Liver (tissue), 8 donors: ENCODE measurements at regions not wholly inside any gene's neighbourhood (a gene's known extent, or its start where the extent isn't known, plus 50 kb on each side); places are given as distances from the start of the nearest gene placed in this dataset.

Experiments used
- DNase-seq: peaks from one replicate; pipeline ENCODE4 v3.0.0-alpha.2; 2017; ENCODE audit warnings: low spot score
- H3K27ac ChIP-seq, 2 donors: one replicate each; pipeline ENCODE4 v1.7.0; 2013; ENCODE audit warnings: inconsistent platforms in 2 of 2, low read length in 2 of 2, control low read depth in 1 of 2, low read depth in 1 of 2, mild to moderate bottlenecking in 1 of 2
- H3K27me3 ChIP-seq, 4 donors: one replicate each; pipeline versions ENCODE4 v1.6.1 to v1.7.0; 2013; ENCODE audit warnings: low read length in 3 of 4, inconsistent platforms in 1 of 4, mild to moderate bottlenecking in 1 of 4, moderate library complexity in 1 of 4; ENCODE audit not compliant: control insufficient read depth in 4 of 4, insufficient read depth in 4 of 4
- H3K36me3 ChIP-seq, 4 donors: one replicate each; pipeline versions ENCODE4 v1.6.1 to v1.7.0; 2013; ENCODE audit warnings: low read length in 3 of 4, mild to moderate bottlenecking in 3 of 4, low read depth in 1 of 4, moderate library complexity in 1 of 4; ENCODE audit not compliant: control insufficient read depth in 4 of 4, insufficient read depth in 3 of 4
- H3K4me1 ChIP-seq, 4 donors: one replicate each; pipeline versions ENCODE4 v1.6.1 to v1.7.0; 2013; ENCODE audit warnings: low read length in 3 of 4, mild to moderate bottlenecking in 3 of 4, moderate library complexity in 1 of 4; ENCODE audit not compliant: control insufficient read depth in 4 of 4, insufficient read depth in 4 of 4
- H3K4me3 ChIP-seq, 3 donors: one replicate each; pipeline versions ENCODE4 v1.6.1 to v1.7.0; 2013; ENCODE audit warnings: low read length in 3 of 3, control low read depth in 1 of 3, low read depth in 1 of 3, mild to moderate bottlenecking in 1 of 3
- H3K9ac ChIP-seq, 2 donors: one replicate each; pipeline ENCODE4 v1.7.0; 2013; ENCODE audit warnings: low read length in 2 of 2, mild to moderate bottlenecking in 2 of 2, moderate library complexity in 2 of 2, control low read depth in 1 of 2, low read depth in 1 of 2
- H3K9me3 ChIP-seq, 4 donors: one replicate each; pipeline versions ENCODE4 v1.6.1 to v1.7.0; 2013; ENCODE audit warnings: low read length in 3 of 4; ENCODE audit not compliant: control insufficient read depth in 4 of 4
- CTCF ChIP-seq: fragments of 150-350 bp; IDR thresholded peaks from 2 replicates; pipeline ENCODE4 v1.5.1; 2017; ENCODE audit warnings: improper control_type of control experiment, low read depth, low read length; ENCODE audit not compliant: missing input control
- FOXA1 ChIP-seq: IDR thresholded peaks from 2 replicates; pipeline ENCODE4 v1.6.1; 2016; ENCODE audit warnings: antibody characterized with exemption
- FOXA2 ChIP-seq: IDR thresholded peaks from 2 replicates; pipeline ENCODE4 v1.6.1; 2016; ENCODE audit warnings: antibody characterized with exemption
- HNF4A ChIP-seq, 2 donors: conservative IDR thresholded peaks; 2 replicates each; pipeline ENCODE4 v1.6.1; 2016; ENCODE audit warnings: antibody characterized with exemption in 2 of 2, mild to moderate bottlenecking in 2 of 2
- MAX ChIP-seq: IDR thresholded peaks from 2 replicates; pipeline ENCODE4 v1.6.1; 2016; ENCODE audit warnings: antibody characterized with exemption
- NR2F2 ChIP-seq: IDR thresholded peaks from 2 replicates; pipeline ENCODE4 v1.6.1; 2016; ENCODE audit warnings: antibody characterized with exemption
- RAD21 ChIP-seq, 2 donors: IDR thresholded peaks; 2 replicates each; pipeline ENCODE4 v1.6.1; 2016; ENCODE audit warnings: antibody characterized with exemption in 2 of 2, mild to moderate bottlenecking in 2 of 2
- REST ChIP-seq: IDR thresholded peaks from 2 replicates; pipeline ENCODE4 v1.6.1; 2016; ENCODE audit warnings: antibody characterized with exemption, mild to moderate bottlenecking
- SP1 ChIP-seq: IDR thresholded peaks from 2 replicates; pipeline ENCODE4 v1.6.1; 2018; ENCODE audit warnings: antibody characterized with exemption, mild to moderate bottlenecking
- YY1 ChIP-seq: IDR thresholded peaks from 2 replicates; pipeline ENCODE4 v1.6.1; 2016; ENCODE audit warnings: antibody characterized with exemption, mild to moderate bottlenecking
- WGBS: extraction: QIAGEN DNeasy Blood & Tissue Kit; methylation state at CpG from one replicate; pipeline ENCODE4 v1.1.7; 2013; 5-methylcytosine and 5-hydroxymethylcytosine counted together
- TF ChIP-seq, protein P1 (sequence below): IDR thresholded peaks from 2 replicates; pipeline ENCODE4 v1.6.1; 2016; ENCODE audit warnings: antibody characterized with exemption
- donor health status: healthy.
- donor health status: healthy.
- donor health status: healthy.
- donor health status: healthy.
- donor health status: healthy.

DNA sequence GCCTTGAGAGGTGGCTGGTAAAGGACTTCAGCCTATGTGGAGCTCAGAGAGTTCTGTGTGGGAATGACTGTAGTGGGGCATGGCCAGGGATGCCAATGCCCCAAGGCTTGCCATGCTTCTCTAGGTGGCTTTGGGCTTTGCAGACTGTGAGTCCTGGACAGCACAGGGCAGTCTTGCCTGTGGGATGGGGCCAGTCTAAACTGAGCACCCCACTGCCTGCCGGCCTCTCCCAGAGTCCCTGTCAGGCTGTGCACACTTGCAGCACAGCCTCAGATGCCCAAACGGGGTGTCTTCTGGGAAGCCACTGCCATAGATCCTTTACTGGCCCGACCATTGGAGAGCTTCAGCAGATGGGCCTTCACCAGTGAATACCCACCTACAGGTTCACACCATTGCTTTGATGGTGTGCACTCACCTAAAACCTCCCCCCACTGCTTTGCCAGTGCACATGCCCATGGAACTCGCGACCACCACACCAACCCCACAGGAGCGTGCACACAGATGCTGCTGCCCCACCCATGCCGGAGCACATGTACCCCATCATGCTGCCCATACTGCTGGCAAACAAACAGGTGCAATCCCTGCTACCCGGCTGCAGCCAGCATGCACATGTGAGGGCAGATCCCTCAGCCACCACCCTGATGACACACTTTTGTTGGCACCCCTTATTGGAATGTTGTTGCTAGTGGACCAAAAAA, 97.3 kb upstream of the CNKSR2 start:
- H3K4me3 ChIP-seq = no peak overlapping the region
- DNase-seq = no peak
- H3K27me3 ChIP-seq = no peaks in the 10 kb centered on the region
- H3K9ac ChIP-seq = no peak overlapping the region
- TF ChIP-seq FOXA2 = no peak
- no peak for TF ChIP-seq CTCF
- TF ChIP-seq YY1 = no peak
- TF ChIP-seq RAD21 (IDR thresholded peaks at IDR 0.05) = no peak
- TF ChIP-seq, protein P1, sequence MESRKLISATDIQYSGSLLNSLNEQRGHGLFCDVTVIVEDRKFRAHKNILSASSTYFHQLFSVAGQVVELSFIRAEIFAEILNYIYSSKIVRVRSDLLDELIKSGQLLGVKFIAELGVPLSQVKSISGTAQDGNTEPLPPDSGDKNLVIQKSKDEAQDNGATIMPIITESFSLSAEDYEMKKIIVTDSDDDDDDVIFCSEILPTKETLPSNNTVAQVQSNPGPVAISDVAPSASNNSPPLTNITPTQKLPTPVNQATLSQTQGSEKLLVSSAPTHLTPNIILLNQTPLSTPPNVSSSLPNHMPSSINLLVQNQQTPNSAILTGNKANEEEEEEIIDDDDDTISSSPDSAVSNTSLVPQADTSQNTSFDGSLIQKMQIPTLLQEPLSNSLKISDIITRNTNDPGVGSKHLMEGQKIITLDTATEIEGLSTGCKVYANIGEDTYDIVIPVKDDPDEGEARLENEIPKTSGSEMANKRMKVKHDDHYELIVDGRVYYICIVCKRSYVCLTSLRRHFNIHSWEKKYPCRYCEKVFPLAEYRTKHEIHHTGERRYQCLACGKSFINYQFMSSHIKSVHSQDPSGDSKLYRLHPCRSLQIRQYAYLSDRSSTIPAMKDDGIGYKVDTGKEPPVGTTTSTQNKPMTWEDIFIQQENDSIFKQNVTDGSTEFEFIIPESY = no peak
- H3K27ac ChIP-seq = no peak overlapping the region
- peaks cover 0 to 5% (median 0%) of the 10 kb centered on the region in 4 donors for H3K9me3 ChIP-seq
- no peaks in the 10 kb centered on the region for H3K36me3 ChIP-seq
- H3K4me1 ChIP-seq = no peaks in the 10 kb centered on the region
- 88% methylated on average over 8 of the region's 8 CpGs for WGBS

DNA sequence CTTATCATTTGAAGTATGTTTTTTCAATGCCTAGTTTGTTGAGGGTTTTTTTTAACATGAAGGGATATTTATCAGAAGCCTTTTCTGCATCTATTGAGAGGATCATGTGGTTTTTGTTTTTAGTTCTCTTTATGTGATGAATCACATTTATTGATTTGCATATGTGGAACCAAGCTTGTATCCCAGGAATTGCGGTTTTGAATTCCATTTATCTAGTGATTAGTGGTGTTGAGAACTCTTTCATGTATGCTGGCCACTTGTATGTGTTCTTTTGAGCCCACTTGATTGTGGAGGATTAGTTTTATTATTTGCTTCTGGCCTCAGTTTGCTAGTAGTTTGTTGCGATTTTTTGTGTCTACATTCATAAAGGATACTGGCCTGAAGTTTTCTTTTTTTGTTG, 85.0 kb upstream of the CNKSR2 start:
- TF ChIP-seq CTCF (no peak), MAX (no peak), HNF4A (conservative IDR thresholded peaks at IDR 0.05) (no peak)
- 86% methylated on average over 2 of the region's 2 CpGs for WGBS
- H3K27me3 ChIP-seq = no peaks in the 10 kb centered on the region
- H3K4me3 ChIP-seq = no peak overlapping the region
- no peaks in the 10 kb centered on the region for H3K36me3 ChIP-seq
- DNase-seq = no peak
- H3K4me1 ChIP-seq = no peaks in the 10 kb centered on the region
- H3K27ac ChIP-seq = no peak overlapping the region
- no peak overlapping the region for H3K9ac ChIP-seq
- H3K9me3 ChIP-seq = no peaks in the 10 kb centered on the region

DNA sequence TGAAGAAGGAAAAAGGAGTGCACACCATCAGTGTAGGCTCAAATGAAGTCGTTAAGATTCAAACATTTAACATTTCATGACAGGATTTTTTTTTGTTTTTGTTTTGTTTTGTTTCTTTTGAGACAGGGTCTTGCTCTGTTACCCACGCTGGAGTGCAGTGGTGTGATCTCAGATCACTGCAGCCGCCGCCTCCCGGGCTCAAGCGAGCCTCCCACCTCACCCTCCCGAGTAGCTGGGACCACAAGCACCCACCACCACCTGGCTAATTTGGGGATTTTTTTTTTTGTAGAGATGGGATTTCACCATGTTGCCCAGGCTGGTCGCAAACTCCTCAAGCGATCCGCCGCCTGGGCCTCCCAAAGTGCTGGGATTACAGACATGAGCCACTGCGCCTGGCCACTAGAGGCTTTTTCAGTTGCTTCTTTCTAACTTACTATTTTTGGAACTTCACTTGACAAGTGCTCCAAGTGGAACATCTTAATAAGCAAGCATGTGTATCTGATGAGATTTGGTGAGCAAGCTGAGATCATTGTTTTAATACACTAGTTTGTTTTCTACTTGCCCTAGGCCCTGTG, 78.9 kb upstream of the CNKSR2 start:
- Histone ChIP-seq H3K9me3 (no peaks in the 10 kb centered on the region), H3K27ac (no peak overlapping the region), H3K4me1 (no peaks in the 10 kb centered on the region), H3K36me3 (no peaks in the 10 kb centered on the region), H3K4me3 (no peak overlapping the region), H3K9ac (no peak overlapping the region), H3K27me3 (no peaks in the 10 kb centered on the region)
- 93% methylated on average over 12 of the region's 12 CpGs for WGBS
- no peak for TF ChIP-seq REST
- TF ChIP-seq HNF4A (conservative IDR thresholded peaks at IDR 0.05) = no peak
- TF ChIP-seq SP1 = no peak
- TF ChIP-seq FOXA1 = no peak
- TF ChIP-seq NR2F2 = no peak
- DNase-seq = no peak
